HG02870 (cell line): ENCODE measurements at regions not wholly inside any gene's neighbourhood (a gene's known extent, or its start where the extent isn't known, plus 50 kb on each side); places are given as distances from the start of the nearest gene placed in this dataset.
"Not testable (repeated sequence)": the region's sequence is repeated elsewhere in the genome, so short reads cannot be mapped to it uniquely, and the experiment has no call there.

ENCODE experiments used
- ATAC-seq: cut with Tn5 transposase; IDR thresholded peaks from one replicate; pipeline ENCODE4 v1.9.1; 2021; ENCODE audit warnings: mild to moderate bottlenecking, moderate library complexity; ENCODE audit not compliant: unreplicated experiment

DNA sequence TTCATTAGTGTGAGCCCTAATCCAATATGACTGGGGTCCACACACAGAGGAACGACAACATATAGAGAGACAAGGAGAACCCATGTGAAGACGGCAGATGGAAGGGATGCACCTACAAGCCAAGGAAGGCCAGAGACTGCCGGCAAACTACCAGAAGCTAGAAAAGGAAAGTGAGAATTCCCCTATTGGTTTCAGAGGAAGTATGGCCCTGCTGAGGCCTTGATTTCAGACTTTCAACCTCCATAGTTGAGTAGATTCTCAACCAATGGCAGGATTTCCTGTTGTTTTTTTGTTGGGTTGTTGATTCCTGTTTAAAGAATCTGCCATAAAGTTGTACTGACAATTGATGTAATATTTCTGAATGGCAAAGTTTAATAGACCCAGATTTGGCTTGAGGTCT is 241.5 kb downstream of the SATB2 start:
- peak; percentile 65 for ATAC-seq

DNA sequence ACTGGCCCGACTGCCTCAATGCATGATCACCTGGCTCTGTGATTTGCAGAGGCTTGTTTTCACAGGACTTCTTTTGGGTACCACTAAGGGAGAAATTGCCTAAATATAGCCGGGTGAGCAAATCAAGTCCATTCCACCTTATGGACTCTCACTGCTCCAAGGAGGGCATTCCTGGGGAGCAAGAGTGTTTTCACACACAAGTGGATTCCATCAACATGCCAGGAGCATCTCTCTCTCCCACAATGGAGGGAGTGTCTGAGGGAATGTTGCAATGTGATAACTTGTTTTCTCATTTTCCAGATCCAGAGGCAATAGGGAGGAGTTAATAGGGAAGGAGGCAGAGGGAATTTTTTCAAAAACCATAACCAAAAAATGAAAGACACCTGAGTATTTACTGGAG is 250.7 kb downstream of the SATB2 start:
- no peak for ATAC-seq

DNA sequence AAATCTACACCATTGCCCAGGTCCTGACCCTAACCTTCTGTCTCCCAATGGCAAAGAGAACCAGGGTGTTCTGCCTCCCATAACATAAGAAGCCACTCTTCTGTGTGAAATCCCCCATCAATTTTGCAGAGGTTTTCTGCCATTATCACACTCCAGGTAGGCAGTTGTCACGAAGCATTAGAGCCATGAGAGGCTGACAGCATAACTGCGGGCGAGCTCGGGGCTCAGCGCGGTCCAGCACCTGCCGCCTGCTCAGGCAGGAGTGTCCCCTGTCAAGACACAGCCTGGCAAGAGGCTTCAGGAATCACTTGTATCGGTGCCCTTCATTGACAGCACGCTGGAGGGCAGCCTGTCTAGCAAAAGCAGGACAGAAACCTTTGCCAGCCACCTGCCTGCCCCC is 251.2 kb downstream of the SATB2 start:
- ATAC-seq: no peak

DNA sequence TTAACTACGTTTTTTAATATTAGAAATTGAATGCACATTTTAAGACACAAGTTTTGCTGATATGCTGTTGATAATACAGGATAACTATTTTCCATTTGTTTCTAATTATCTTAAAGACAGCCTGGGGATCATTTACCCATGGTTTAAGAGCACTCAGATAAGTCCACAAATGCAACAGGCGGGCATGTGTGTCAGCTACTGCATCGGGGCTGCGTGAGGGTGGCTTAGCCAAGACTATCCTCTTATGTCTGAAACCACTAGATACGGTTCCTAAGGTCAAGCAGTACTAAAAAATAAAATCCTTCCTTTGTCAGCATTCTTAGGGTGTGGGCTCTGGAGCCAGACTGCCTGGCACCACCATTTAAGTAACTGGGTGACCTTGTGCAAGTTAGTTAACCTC is 254.8 kb downstream of the SATB2 start:
- ATAC-seq: no peak

DNA sequence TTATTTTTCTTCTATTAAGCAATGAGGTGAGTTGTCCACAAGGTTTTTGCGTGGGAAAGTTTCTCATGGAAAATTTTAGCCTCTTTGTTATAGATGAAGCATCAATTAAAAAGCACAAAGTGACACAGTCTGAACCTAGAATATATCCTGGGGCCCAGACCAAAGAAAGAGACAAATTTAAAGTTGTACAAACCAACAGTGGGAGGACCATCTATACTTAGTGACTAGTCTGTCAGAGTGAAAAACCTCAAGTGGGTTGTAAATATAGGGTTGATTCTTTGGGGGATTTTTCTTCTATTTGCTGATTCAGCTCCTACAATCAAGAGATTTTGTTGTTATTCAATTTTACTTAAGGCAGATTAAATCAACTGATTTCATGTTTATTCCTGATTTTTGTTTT is 256.2 kb downstream of the SATB2 start:
- ATAC-seq: no peak

DNA sequence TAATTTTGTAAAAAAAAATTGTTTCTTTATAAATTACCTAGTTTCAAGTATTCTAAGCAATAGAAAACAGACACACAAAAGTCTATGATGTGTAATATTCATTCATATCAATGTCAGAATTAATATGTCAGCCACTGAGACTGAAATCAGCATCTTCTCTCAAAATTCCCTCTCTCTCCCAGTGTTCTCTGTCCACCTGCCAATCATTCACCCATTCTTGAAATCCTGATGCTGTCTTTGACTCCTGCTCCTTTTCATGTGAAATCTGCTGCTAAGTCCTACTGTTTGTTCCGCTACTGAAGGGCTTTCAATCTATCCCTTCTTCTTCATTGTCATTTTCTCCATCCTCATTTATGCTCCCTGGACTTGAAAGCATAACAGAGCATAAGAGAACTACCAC is 257.9 kb downstream of the SATB2 start:
- no peak for ATAC-seq

DNA sequence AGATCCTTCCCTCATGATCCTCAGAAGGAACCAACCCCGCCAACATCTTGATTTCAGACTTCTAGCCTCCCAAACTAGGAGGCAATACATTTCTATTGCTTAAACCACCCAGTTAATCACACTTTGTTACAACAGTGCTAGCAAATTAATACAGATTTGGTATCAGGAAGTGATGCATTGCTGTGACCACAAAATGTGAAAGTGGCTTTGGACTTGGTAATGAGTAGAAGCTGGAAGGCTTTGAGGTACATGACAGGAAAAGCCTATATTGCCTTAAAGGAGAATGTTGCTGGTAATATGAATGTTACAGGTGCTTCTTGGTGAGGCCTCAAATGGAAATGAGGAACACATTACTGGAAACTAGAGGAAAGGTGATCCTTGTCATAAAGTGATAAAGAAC is 260.3 kb downstream of the SATB2 start:
- ATAC-seq: no peak

DNA sequence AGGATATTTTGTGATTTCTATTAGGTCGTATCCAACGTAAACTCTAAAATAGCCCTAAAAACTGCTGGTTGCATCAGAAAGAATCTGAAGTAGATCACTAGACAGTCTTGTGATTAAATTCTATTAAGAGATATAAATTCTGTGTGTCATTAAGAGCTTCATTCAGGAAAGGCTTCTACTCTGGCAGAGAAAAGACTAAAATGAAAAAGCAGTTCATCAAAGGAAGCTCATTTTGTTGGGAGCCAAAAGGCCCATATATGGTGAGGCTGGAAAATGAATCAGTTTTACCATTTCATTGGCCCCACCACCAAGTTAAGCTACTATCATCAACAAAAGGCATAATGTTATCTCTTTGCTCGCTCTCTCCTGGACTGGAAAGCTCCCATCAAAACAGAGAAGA is 261.1 kb downstream of the SATB2 start:
- no peak for ATAC-seq

DNA sequence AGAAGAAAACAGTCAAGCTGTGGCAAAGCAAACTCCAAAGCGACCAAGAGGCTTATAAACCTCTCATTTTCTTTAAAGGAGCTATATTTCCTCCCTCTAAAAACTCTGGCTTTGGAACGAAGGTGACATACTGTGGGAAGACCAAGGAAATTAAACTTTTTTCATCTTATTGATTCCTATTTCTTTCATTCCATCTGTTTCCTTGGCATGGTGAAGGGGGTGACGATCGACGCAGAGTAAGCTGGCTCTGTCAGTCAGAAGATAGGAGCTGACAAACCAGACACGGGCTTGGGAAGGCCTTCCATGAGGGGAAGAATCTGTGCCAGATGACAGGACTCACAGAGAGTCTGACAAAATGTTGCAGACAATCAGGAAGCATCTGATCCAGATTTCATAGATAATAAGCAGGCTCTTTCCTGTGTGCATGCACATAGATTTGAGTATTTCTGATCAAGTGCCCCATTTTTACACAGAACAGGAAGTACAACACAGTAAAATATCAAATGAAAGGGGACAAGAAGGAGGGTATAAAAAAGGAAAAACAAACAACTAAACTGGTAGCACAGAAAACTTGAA is 261.7 kb downstream of the SATB2 start:
- ATAC-seq: no peak

DNA sequence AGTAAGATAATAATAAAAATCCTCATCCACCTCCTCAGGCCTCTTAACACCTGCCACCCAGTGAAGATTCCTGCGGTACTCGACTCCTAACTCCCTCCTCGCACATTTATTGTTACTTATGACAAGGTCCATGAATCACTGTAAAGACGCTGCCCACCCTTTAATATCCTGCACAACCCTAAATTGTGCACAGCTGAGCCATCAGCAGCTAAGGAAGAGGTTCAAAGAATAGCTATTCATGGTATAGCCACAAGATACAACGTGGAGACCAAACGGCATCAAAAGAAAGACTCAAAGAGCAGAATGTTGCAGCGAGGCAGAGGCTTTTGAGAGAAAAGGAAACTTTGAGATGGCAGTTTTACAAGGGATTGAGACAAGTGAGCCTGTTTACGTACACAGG is 266.3 kb downstream of the SATB2 start:
- no peak for ATAC-seq

DNA sequence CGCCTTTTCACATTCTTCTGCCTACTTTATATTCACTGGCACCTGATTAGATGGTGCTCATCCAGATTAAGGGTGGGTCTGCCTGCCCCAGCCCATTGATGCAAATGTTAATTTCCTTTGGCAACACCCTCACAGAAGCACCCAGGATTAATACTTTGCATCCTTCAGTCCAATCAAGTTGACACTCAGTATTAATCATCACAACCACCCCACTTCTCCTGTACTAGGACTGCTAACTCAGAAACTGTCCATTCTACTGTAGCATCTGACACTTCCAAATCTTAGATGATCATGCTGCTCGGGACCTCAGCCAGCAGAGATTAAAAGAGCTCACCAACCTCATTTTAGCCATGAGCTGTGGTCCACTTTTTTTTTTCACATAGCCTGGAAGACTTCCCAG is 268.5 kb downstream of the SATB2 start:
- ATAC-seq: no peak

DNA sequence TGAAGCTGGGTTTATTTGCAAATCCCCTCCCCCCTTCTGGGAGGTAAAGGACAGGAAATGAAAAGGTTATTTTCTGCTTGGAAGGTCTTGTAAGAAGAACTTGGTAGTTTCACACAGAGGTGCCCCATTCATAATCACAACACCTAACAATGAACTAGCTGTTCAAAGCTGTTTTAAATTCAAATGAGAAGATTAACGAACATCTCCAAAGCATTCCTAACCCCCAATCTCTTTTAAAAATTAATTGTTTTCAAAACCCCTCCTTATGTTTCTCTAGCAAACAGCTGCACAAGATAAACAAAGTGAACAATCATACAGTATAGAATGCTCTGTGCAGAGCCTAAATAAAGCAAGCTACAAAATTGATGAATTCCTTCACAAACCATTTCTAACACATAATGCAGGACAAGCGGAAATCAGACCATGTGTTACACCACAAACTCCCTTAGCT is 271.4 kb downstream of the SATB2 start:
- ATAC-seq: no peak

DNA sequence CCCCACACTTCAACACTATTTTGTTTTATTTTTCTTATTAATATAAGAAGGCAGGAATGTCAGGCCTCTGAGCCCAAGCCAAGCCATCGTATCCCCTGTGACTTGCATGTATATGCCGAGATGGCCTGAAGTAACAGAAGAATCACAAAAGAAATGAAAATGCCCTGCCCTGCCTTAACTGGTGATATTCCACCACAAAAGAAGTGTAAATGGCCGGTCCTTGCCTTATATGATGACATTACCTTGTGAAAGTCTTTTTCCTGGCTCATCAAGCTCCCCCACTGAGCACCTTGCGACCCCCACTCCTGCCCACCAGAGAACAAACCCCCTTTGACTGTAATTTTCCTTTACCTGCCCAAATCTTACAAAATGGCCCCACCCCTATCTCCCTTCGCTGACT is 272.6 kb downstream of the SATB2 start:
- ATAC-seq: not testable (repeated sequence)

DNA sequence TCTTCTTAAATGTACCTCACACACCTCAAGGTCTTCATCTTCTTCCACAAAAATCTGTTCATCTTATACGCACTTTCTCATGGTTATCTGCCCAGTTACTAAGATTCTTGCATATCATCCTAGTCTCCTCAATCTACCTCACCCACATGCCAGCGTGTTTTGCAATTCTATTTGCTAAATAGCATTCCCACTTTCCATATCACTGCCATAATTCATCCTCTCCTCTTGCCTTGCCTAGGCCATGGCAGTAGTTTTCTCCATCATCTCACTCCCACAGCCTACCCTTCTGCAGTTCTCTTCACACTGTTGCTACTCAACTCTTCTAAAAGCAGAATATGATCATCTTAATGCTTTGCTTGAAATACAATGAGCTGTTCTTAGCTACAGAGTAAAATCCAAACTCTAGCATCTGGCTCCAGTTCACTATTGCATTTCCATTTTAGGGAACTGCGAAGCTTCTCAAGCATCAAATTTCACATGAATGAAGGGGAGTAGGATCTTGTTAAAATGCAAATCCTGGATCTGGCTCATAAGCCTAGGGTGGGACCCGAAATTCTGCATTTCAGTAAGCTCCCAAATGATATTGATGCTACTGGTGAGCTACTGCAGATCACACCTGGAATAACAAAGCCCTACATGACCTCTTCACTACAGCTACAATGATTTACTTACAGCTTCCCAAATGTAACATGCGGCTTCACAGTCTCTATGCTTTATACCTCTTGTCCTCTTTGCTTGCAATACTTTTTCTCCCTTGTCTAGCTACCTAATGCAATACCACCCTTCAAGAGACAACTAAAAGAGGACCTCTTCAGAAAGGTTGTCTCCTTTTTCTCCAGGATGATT is 293.9 kb downstream of the SATB2 start:
- no peak for ATAC-seq

DNA sequence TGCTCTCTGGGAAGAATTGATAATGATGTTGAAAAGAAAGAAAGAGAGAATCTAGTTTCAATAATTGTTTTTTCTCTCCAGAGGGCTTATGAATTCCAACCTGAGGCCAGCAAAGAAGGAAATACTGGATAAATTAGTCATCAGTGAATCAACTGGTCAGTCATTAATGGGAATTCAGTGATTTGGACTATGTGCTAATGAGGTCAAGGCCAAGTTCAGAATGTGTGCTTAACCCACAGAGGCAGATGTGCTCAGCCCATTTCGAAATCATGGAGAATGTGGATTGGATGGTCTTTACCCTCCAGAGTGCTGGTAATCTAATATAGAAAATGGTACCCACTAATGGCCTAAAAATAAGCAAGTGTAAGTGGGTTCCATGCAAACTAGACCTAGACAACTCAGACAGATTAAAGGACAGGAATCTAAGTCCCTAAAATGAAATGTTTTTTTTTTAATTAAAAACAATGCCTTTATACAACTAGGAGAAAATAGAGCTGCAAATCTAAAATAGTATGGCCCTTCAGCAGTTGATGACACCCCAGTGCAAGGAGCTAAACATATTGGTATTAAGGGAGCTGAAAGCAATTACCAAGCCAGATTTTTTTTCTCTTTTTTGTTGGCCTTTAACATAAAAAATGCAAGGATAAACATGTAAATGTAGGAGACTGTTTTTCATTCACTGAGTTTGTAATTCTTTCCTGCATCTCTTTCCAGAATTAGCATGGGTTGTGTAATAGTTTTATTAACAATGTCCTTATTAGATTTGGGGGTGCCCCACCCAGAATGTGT is 296.9 kb downstream of the SATB2 start:
- ATAC-seq: no peak

DNA sequence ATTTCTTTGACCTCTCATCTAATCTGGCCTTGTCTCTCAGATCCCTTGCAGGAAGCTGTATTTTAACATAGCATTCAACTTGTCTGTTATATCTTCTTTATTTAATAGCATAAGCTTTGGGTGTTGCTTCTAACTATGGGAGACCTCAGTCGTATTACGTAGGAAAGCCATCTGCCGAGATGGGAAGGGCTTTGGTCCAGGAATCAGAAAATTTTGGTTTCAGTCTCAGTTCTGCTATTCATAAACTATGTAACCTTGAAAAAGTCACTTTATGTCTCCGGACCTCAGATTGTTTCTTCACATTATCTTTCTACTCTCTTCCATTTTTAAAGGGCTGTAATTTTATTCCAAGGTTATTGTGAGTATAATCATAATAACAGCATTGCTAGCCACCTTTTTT is 297.7 kb downstream of the SATB2 start:
- ATAC-seq: no peak

DNA sequence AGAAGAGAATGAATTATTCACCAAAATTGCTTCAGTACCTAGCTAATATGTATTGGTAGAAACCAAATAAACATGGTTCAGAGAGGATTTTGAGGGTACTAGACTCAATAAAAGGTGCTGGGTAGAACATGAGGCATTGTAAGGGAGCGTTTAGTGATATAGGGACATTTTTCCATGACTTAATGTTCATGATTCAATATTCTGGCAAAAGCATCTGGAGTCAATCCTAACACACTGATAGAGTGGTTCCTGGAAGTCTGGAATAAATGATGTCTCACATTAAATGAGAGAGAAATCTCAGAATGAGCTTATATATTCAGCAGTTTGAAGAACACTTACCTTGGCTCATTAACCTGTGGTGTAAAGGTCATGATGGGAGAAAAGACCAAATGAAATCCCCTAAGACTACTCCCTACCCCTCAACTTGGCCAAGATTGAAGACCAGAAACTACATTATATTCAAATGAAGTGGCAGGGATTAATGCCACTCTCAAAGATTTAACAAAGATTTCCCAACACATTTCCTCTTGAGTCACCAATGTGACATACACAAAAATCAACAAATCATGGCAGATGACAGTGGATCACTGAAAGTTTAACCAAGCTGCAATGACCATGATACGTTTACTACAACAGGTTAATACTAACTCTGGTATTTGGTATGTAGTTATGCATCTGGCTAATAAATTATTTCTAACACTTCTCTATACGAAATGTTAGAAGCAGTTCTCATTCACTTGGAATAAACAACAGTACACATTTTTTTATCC is 309.5 kb downstream of the SATB2 start:
- ATAC-seq: no peak

DNA sequence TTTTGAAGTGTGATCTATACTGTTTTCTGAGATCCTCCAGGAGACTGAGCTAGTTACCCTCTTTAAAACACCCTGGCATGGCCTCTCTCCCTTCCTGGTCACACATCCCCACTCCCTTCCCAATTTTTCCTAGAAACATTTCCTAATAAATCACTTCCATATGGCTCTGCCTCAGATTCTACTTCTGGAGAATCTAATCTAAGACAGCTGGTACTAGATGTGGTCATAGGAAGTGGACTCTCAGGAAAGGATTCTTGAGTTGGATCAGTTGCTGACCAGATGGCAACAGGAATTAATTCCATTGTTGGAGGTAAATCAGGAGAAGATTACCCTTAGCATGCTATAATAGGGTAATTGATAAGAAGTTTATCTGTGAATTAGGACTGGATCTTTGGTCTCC is 310.5 kb downstream of the SATB2 start:
- ATAC-seq: no peak

DNA sequence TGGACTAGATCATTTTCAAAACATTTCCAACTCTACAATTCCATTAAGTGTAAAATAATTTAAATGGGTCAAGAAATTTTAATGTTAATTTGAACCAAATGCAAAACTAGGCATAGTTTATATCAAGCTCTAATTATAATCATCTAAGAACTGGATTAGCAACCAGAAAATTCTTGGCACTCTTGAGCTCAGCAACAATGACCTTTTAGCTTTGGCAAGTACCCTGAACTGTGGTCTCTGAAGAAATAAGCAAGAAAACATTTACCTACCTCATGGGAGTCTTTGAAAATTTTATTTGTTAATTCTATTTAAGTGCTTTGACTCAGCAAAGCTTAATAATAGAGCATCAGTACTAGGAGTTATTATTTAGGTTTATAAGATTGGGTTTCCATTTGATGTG is 313.2 kb downstream of the SATB2 start:
- no peak for ATAC-seq

DNA sequence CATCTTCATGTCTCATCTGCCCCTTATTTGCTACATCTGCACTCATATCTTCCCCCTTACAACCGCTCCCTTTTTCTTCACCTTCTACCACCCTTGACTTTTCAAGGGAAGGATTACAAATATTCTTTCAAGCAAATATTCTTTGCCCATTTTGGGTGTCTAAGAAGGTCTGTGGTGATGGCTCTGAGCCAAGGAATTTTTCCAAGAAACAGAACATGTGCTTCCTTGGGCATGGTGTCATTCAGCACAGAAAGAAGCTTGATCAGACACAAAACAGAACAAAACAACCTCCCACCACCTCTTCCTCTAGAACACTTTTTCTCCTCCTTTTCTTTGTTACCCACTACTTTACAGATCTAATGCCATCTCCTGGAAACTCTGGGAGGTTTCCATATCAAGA is 313.7 kb downstream of the SATB2 start:
- no peak for ATAC-seq

DNA sequence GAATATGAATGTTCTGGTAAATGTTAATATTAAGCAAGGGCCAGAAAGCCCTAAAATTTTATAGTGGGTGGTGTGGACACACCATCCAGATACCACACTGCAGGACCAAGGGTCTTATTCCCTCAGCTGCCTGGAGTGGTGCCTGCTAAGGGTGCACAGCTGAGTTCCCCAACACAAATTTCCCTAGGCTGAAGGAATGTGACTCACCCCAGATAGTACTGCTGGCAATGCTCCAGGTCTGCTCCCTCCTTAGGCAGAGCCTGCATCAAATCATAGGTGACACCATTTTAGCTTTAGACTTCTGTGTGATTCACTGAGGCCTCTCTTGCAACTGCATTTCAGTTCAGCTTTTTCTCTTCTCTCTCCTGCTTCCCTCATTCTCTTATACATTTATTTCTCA is 321.1 kb downstream of the SATB2 start:
- ATAC-seq: no peak
